ENCODE measurements at regions not wholly inside any gene's neighbourhood (a gene's known extent, or its start where the extent isn't known, plus 50 kb on each side); places are given as distances from the start of the nearest gene placed in this dataset.

DNA sequence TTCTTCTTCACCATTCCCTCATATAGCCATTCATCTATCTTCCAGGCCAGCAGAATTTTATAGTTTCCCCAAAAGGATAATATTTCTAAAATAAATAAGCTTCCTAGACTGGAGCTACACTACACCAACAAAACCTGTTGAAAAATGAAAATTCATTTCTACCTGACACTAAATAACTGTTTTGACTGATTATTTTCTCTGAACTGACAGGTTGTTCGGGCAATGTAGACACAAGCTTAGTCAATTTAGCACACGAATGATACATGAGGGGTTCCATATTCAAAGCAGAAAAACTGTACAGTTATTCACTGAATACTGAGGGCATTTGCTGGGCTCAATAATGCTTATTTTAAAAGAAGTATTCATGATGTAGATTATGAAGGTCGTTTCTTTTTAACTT lies 589.7 kb downstream of the LIG4 start:
- no peak for TF ChIP-seq POLR2A (IDR thresholded peaks at IDR 0.05; ENCODE audit: extremely low read depth, insufficient read length)
- TF ChIP-seq, protein P1, sequence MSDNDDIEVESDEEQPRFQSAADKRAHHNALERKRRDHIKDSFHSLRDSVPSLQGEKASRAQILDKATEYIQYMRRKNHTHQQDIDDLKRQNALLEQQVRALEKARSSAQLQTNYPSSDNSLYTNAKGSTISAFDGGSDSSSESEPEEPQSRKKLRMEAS (IDR thresholded peaks at IDR 0.05; ENCODE audit: low read depth, low read length) = no peak
- TF ChIP-seq, protein P2, sequence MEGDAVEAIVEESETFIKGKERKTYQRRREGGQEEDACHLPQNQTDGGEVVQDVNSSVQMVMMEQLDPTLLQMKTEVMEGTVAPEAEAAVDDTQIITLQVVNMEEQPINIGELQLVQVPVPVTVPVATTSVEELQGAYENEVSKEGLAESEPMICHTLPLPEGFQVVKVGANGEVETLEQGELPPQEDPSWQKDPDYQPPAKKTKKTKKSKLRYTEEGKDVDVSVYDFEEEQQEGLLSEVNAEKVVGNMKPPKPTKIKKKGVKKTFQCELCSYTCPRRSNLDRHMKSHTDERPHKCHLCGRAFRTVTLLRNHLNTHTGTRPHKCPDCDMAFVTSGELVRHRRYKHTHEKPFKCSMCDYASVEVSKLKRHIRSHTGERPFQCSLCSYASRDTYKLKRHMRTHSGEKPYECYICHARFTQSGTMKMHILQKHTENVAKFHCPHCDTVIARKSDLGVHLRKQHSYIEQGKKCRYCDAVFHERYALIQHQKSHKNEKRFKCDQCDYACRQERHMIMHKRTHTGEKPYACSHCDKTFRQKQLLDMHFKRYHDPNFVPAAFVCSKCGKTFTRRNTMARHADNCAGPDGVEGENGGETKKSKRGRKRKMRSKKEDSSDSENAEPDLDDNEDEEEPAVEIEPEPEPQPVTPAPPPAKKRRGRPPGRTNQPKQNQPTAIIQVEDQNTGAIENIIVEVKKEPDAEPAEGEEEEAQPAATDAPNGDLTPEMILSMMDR (IDR thresholded peaks at IDR 0.05; ENCODE audit: low read depth, low read length) = no peak

Data from NB4 (cell line).